Stomach (tissue), 8 donors: ENCODE measurements at regions not wholly inside any gene's neighbourhood (a gene's known extent, or its start where the extent isn't known, plus 50 kb on each side); places are given as distances from the start of the nearest gene placed in this dataset.

ENCODE experiments used
- DNase-seq, 2 donors: peaks; one replicate each; pipeline versions ENCODE4 v3.0.0 to v3.0.0-alpha.2; 2013 to 2019
- H3K27ac ChIP-seq, 5 donors: fragments of 200-600 bp in 4 of 5; sonication (generic) in 4 of 5; one replicate each; pipeline ENCODE4 v1.5.1; 2013 to 2019; ENCODE audit warnings: mild to moderate bottlenecking in 1 of 5, moderate library complexity in 1 of 5
- H3K27me3 ChIP-seq, 3 donors: fragments of 200-600 bp; sonication (generic); one replicate each; pipeline ENCODE4 v1.5.1; 2017 to 2019; ENCODE audit warnings: mixed run types in 1 of 3
- H3K36me3 ChIP-seq, 4 donors: fragments of 200-600 bp; sonication (generic); 1 replicate in 3 of 4; 2 replicates in 1 of 4; pipeline ENCODE4 v1.5.1; 2016 to 2019
- H3K4me1 ChIP-seq, 4 donors: fragments of 200-600 bp; sonication (generic); one replicate each; pipeline ENCODE4 v1.5.1; 2016 to 2019
- H3K4me3 ChIP-seq, 4 donors: fragments of 200-600 bp; sonication (generic) in 3 of 4; one replicate each; pipeline ENCODE4 v1.5.1; 2016 to 2019; ENCODE audit warnings: mild to moderate bottlenecking in 1 of 4
- H3K9me3 ChIP-seq, 4 donors: fragments of 200-600 bp; sonication (generic); one replicate each; pipeline ENCODE4 v1.5.1; 2016 to 2019
- CTCF ChIP-seq, 7 experiments: fragments of 450-650 bp in 4 of 7; fragments of 200-600 bp in 3 of 7; sonication (generic) in 3 of 7; IDR thresholded peaks; one replicate each; pipeline ENCODE4 v1.5.1; 2016 to 2019; ENCODE audit warnings: antibody characterized with exemption in 7 of 7, control low read depth in 2 of 7, mild to moderate bottlenecking in 1 of 7
- EP300 ChIP-seq: sonication (generic); formaldehyde crosslinking; IDR thresholded peaks from one replicate; pipeline ENCODE4 v1.6.1; 2017; ENCODE audit warnings: antibody characterized with exemption
- POLR2A ChIP-seq, 4 donors: fragments of 450-650 bp; IDR thresholded peaks; one replicate each; pipeline ENCODE4 v1.6.1; 2016; ENCODE audit warnings: antibody characterized with exemption in 4 of 4, control low read depth in 2 of 4, mild to moderate bottlenecking in 1 of 4, moderate library complexity in 1 of 4
- POLR2AphosphoS5 ChIP-seq, 3 donors: sonication (generic); formaldehyde crosslinking; IDR thresholded peaks; one replicate each; pipeline ENCODE4 v1.6.1; 2016; ENCODE audit warnings: antibody characterized with exemption in 3 of 3
- WGBS, 5 donors: extraction: QIAGEN DNeasy Blood & Tissue Kit in 3 of 5; methylation state at CpG; one replicate each; pipeline versions ENCODE4 v1.1.5 to v1.1.7; 2013 to 2018; 5-methylcytosine and 5-hydroxymethylcytosine counted together
- intact Hi-C: fragments of 100-400 bp; cut with DNase I; formaldehyde crosslinking; loops from one replicate; pipeline ENCODE4 v1.15.1; 2023; ENCODE audit warnings: low total_unique reads
- donor health status: healthy with polysubstance abuse.
- donor health status: Bipolar disorder and iron deficiency.
- donor health status: healthy.

DNA sequence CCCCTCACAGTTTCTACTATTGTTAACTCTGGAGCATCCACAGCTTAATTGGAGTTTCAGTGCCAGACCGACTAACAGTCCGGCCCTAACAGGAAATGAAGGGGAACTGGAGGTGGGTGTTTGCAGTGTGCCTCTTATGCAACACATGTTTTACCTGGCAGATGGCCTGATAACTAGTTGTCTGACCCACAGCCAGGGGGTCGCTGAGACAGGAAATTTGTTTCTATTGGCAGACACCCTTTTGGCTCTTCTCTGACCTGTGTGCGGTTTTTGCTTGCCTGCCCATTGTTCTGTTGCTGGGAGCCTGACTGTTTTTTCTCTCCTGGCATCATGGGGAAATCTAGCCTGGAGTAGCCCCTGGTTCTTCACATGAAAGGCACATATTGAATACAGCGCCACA, 1329.8 kb downstream of the DSC3 start:
- intact Hi-C loops = no loop called here
- DNase-seq = peak in 1 of 2 donors; percentile 21
- Histone ChIP-seq H3K27ac (no peak overlapping the region), H3K4me3 (no peak overlapping the region), H3K4me1 (no peaks in the 10 kb centered on the region), H3K36me3 (no peaks in the 10 kb centered on the region), H3K27me3 (no peaks in the 10 kb centered on the region), H3K9me3 (peaks cover 0 to 5% (median 0%) of the 10 kb centered on the region in 4 donors)
- TF ChIP-seq EP300 (no peak), CTCF (IDR thresholded peaks at IDR 0.05) (no peak), POLR2A (IDR thresholded peaks at IDR 0.05) (no peak), POLR2AphosphoS5 (IDR thresholded peaks at IDR 0.05) (no peak)
- 64 to 77% (median 72%) methylated on average over 5 of the region's 5 CpGs for WGBS, 5 donors

GRCh38 chr18:29711932-29712331, 1330.6 kb downstream of the DSC3 start:
- intact Hi-C loops = no loop called here
- H3K4me3 ChIP-seq = no peak overlapping the region
- TF ChIP-seq POLR2A (IDR thresholded peaks at IDR 0.05) (no peak), EP300 (no peak), CTCF (IDR thresholded peaks at IDR 0.05) (no peak), POLR2AphosphoS5 (IDR thresholded peaks at IDR 0.05) (no peak)
- no peak overlapping the region for H3K27ac ChIP-seq
- DNase-seq = no peak
- no peaks in the 10 kb centered on the region for H3K4me1 ChIP-seq
- H3K9me3 ChIP-seq = peaks cover 0 to 5% (median 0%) of the 10 kb centered on the region in 4 donors
- H3K27me3 ChIP-seq = no peaks in the 10 kb centered on the region
- no peaks in the 10 kb centered on the region for H3K36me3 ChIP-seq
- 72 to 85% (median 81%) methylated on average over 8 of the region's 8 CpGs for WGBS, 5 donors

GRCh38 chr18:29693334-29693733, 1349.2 kb downstream of the DSC3 start:
- WGBS, 5 donors = 85 to 97% (median 95%) methylated on average over 1 of the region's 1 CpG
- H3K4me1 ChIP-seq = no peaks in the 10 kb centered on the region
- no peak overlapping the region for H3K4me3 ChIP-seq
- DNase-seq = no peak
- H3K27me3 ChIP-seq = no peaks in the 10 kb centered on the region
- TF ChIP-seq EP300 = no peak
- no peak for TF ChIP-seq POLR2AphosphoS5 (IDR thresholded peaks at IDR 0.05)
- intact Hi-C loops = no loop called here
- H3K36me3 ChIP-seq = no peaks in the 10 kb centered on the region
- no peak overlapping the region for H3K27ac ChIP-seq
- peaks cover 0 to 13% (median 0%) of the 10 kb centered on the region in 4 donors for H3K9me3 ChIP-seq

DNA sequence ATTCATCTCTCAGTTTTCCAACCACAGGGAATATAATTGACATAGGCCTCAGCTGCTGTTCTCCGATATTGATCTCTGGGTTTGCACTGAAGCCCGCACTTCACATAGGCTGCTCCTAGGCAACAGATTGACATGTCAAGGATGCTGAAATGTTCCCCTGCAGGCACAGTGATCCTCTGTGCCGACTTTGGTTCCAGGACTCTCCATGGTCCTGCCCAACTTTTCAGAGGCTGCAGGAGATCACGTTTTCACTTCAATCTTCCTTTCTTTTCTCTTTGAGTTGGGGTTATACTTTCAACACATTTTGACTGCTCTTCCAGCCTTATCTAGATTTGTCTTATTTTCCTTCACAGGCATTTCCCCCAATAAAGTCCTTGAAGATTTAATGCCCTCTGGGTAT, 1361.0 kb downstream of the DSC3 start:
- TF ChIP-seq POLR2AphosphoS5 (IDR thresholded peaks at IDR 0.05) (no peak), POLR2A (IDR thresholded peaks at IDR 0.05) (no peak), EP300 (no peak), CTCF (IDR thresholded peaks at IDR 0.05) (no peak)
- H3K27me3 ChIP-seq = no peaks in the 10 kb centered on the region
- no peak overlapping the region for H3K27ac ChIP-seq
- peaks cover 0 to 11% (median 8%) of the 10 kb centered on the region in 4 donors for H3K9me3 ChIP-seq
- H3K36me3 ChIP-seq = no peaks in the 10 kb centered on the region
- DNase-seq = no peak
- 75 to 86% (median 82%) methylated on average over 4 of the region's 4 CpGs for WGBS, 5 donors
- H3K4me1 ChIP-seq = no peaks in the 10 kb centered on the region
- intact Hi-C loops = no loop called here
- H3K4me3 ChIP-seq = no peak overlapping the region

DNA sequence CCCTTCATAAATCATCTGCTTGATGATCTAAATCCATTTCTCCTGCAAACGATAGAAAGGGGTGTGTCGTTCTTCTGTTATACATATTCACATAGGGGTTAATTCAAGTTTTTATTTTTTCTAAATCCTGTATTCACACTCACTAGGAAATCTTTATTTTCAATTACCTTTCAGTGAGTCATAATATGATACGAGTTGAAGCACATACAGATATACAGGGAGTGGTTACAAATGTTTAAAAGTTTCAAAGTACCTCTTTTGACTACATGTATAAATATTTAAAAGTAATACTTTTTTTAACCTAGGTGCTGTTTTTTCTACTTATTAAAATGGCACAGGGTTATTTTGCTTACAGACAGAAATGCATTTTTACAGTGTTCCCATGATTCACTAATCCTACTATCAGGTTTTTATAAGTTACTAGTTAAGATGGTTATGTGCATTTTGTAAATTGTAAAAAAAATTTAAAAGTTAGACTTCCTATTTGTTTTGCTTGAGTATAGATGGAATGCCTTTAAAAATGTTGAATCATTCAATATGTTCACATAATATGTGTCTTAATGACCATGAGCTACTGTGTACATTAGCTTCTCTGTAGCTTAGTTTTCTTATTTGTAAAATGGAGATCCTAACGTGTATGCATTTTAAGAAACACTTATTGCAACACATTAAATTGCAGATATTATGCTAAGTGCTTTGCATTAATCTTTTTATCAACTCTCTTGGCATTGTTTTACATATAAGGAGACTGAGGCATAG, 1378.1 kb downstream of the DSC3 start:
- no peaks in the 10 kb centered on the region for H3K27me3 ChIP-seq
- no peaks in the 10 kb centered on the region for H3K36me3 ChIP-seq
- 19 to 44% (median 28%) methylated on average over 4 of the region's 4 CpGs for WGBS, 5 donors
- no peak for DNase-seq
- intact Hi-C loops = no loop called here
- H3K9me3 ChIP-seq = no peaks in the 10 kb centered on the region
- TF ChIP-seq CTCF (IDR thresholded peaks at IDR 0.05) (no peak), EP300 (no peak), POLR2AphosphoS5 (IDR thresholded peaks at IDR 0.05) (no peak), POLR2A (IDR thresholded peaks at IDR 0.05) (no peak)
- H3K27ac ChIP-seq = no peak overlapping the region
- H3K4me3 ChIP-seq = no peak overlapping the region
- H3K4me1 ChIP-seq = no peaks in the 10 kb centered on the region
